ENCODE measurements at regions not wholly inside any gene's neighbourhood (a gene's known extent, or its start where the extent isn't known, plus 50 kb on each side); places are given as distances from the start of the nearest gene placed in this dataset.

- TF ChIP-seq, protein P1, sequence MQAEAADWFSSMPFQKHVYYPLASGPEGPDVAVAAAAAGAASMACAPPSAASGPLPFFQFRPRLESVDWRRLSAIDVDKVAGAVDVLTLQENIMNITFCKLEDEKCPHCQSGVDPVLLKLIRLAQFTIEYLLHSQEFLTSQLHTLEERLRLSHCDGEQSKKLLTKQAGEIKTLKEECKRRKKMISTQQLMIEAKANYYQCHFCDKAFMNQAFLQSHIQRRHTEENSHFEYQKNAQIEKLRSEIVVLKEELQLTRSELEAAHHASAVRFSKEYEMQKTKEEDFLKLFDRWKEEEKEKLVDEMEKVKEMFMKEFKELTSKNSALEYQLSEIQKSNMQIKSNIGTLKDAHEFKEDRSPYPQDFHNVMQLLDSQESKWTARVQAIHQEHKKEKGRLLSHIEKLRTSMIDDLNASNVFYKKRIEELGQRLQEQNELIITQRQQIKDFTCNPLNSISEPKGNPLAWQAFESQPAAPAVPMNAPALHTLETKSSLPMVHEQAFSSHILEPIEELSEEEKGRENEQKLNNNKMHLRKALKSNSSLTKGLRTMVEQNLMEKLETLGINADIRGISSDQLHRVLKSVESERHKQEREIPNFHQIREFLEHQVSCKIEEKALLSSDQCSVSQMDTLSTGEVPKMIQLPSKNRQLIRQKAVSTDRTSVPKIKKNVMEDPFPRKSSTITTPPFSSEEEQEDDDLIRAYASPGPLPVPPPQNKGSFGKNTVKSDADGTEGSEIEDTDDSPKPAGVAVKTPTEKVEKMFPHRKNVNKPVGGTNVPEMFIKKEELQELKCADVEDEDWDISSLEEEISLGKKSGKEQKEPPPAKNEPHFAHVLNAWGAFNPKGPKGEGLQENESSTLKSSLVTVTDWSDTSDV (CRISPR knock-in tag; IDR thresholded peaks at IDR 0.05) = no peak
Measured at GRCh38 chr15:97248376-97248775, 712.1 kb upstream of the ARRDC4 start (continued).

- H3K4me2 ChIP-seq (ENCODE audit: low read depth, low read length) = no peak overlapping the region
- TF ChIP-seq, protein P2, sequence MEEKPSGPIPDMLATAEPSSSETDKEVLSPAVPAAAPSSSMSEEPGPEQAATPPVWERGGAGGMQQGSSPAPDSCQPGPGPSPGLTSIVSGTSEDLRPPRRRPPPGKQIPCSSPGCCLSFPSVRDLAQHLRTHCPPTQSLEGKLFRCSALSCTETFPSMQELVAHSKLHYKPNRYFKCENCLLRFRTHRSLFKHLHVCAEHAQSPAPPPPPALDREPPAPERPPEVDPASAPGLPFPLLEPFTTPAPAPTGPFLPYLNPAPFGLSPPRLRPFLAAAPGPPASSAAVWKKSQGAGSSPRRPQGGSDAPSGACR (CRISPR knock-in tag; IDR thresholded peaks at IDR 0.05) = no peak
- TF ChIP-seq SP2 (CRISPR knock-in tag; IDR thresholded peaks at IDR 0.05) (no peak), HNF4G (IDR thresholded peaks at IDR 0.05; ENCODE audit: borderline replicate concordance, low read depth, low read length) (no peak), HNF4G (CRISPR knock-in tag; IDR thresholded peaks at IDR 0.05; ENCODE audit: borderline replicate concordance, low read depth) (no peak), IKZF1 (IDR thresholded peaks at IDR 0.05) (no peak), SYNCRIP (IDR thresholded peaks at IDR 0.05; ENCODE audit: insufficient read depth, low read depth, low read length) (no peak), ISL2 (CRISPR knock-in tag; IDR thresholded peaks at IDR 0.05) (no peak), AKAP8 (CRISPR knock-in tag; IDR thresholded peaks at IDR 0.05) (no peak), MEIS2 (CRISPR knock-in tag; IDR thresholded peaks at IDR 0.05) (no peak), TGIF2 (CRISPR knock-in tag; IDR thresholded peaks at IDR 0.05) (no peak)
- TF ChIP-seq, protein P3, sequence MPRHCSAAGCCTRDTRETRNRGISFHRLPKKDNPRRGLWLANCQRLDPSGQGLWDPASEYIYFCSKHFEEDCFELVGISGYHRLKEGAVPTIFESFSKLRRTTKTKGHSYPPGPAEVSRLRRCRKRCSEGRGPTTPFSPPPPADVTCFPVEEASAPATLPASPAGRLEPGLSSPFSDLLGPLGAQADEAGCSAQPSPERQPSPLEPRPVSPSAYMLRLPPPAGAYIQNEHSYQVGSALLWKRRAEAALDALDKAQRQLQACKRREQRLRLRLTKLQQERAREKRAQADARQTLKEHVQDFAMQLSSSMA (CRISPR knock-in tag; IDR thresholded peaks at IDR 0.05) = no peak
- no peaks in the 10 kb centered on the region for H4K20me1 ChIP-seq (ENCODE audit: insufficient read depth, low read length)
- no peak for ATAC-seq
- POLR2A ChIA-PET = no interaction called here
- no peak overlapping the region for H3K27ac ChIP-seq (ENCODE audit: extremely low read length, insufficient read depth, low read length)
- no CpG with 5 or more reads among the region's 3 CpGs for WGBS (ENCODE audit: low lambda C conversion rate)
- no peak overlapping the region for H2AFZ ChIP-seq (ENCODE audit: low read length)
- no peak overlapping the region for H3K4me3 ChIP-seq (replicated peaks in 1 of 3; ENCODE audit: insufficient read depth in 1 of 3, low read depth in 2 of 3, low read length in 3 of 3)
- H3K9ac ChIP-seq (ENCODE audit: insufficient read depth, low read depth, low read length) = no peak overlapping the region
- peaks cover 3% of the 10 kb centered on the region; the same call in 1 of the 2 replicates for H3K9me3 ChIP-seq (ENCODE audit: low read length)
- intact Hi-C loops (cut with micrococcal nuclease; ENCODE audit: unreplicated experiment) = no loop called here
- BruUV-seq (replicated peaks) = no TSS peak
- H3K27me3 ChIP-seq (ENCODE audit: control insufficient read depth in 1 of 2, insufficient read depth in 2 of 2, low read length in 2 of 2) = no peaks in the 10 kb centered on the region
- H3K79me2 ChIP-seq (ENCODE audit: insufficient read depth, low read length) = no peaks in the 10 kb centered on the region
- CTCF ChIA-PET (ENCODE audit: low intra/inter-chr PET ratio, low total read pairs) = no interaction called here
- H3K4me1 ChIP-seq (ENCODE audit: insufficient read depth, low read length) = no peaks in the 10 kb centered on the region
- FAIRE-seq = no peak
- DNase-seq (ENCODE audit: low spot score) = no peak
- in situ Hi-C loops (cut with HindIII; ENCODE audit: extremely low pct_ligation_motif_present, low pct_unique_long_range_greater_than_20kb) = no loop called here
- no peaks in the 10 kb centered on the region for H3K36me3 ChIP-seq (replicated peaks in 1 of 2; ENCODE audit: control insufficient read depth in 1 of 2, insufficient read depth in 2 of 2, low read length in 2 of 2)
Measured at GRCh38 chr15:97259943-97260342, 700.6 kb upstream of the ARRDC4 start.

All from HepG2 (cell line).